Prostate gland (tissue), 2 donors: ENCODE measurements at regions not wholly inside any gene's neighbourhood (a gene's known extent, or its start where the extent isn't known, plus 50 kb on each side); places are given as distances from the start of the nearest gene placed in this dataset.

Source experiments
- DNase-seq: peaks from one replicate; pipeline ENCODE4 v3.0.0-alpha.2; 2019; ENCODE audit warnings: low spot score
- H3K27ac ChIP-seq, 2 donors: fragments of 200-600 bp; sonication (generic); 2 replicates each; pipeline ENCODE4 v1.5.1; 2017 to 2019
- H3K27me3 ChIP-seq: fragments of 200-600 bp; sonication (generic); replicated peaks from 2 replicates; pipeline ENCODE4 v1.5.1; 2019; ENCODE audit not compliant: insufficient read depth
- H3K36me3 ChIP-seq, 2 donors: fragments of 200-600 bp; sonication (generic); 1 replicate in 1 of 2; 2 replicates in 1 of 2; pipeline versions ENCODE4 v1.5.1 to v1.8.1; 2017 to 2019
- H3K4me1 ChIP-seq: fragments of 200-600 bp; sonication (generic); replicated peaks from 2 replicates; pipeline ENCODE4 v1.5.1; 2019
- H3K4me3 ChIP-seq, 2 donors: fragments of 200-600 bp; sonication (generic); 2 replicates each; pipeline ENCODE4 v1.5.1; 2017 to 2019
- H3K9me3 ChIP-seq: fragments of 200-600 bp; sonication (generic); 2 replicates; pipeline ENCODE4 v1.5.1; 2017
- POLR2A ChIP-seq: fragments of 450-650 bp; IDR thresholded peaks from one replicate; pipeline ENCODE4 v1.6.1; 2016; ENCODE audit warnings: antibody characterized with exemption, mild to moderate bottlenecking
- POLR2AphosphoS5 ChIP-seq: sonication (generic); formaldehyde crosslinking; IDR thresholded peaks from one replicate; pipeline ENCODE4 v1.6.1; 2017; ENCODE audit warnings: antibody characterized with exemption
- WGBS: methylation state at CpG from one replicate; pipeline ENCODE4 v1.1.5; 2018; 5-methylcytosine and 5-hydroxymethylcytosine counted together
- intact Hi-C: fragments of 100-400 bp; cut with DNase I; formaldehyde crosslinking; loops from one replicate; pipeline ENCODE4 v1.14.2; 2022
- TF ChIP-seq, protein P1 (sequence below), 4 experiments: fragments of 200-600 bp in 2 of 4; fragments of 450-650 bp in 2 of 4; sonication (generic) in 2 of 4; IDR thresholded peaks; 1 replicate in 3 of 4; 2 replicates in 1 of 4; pipeline ENCODE4 v1.5.1; 2016 to 2019; ENCODE audit warnings: antibody characterized with exemption in 4 of 4, mild to moderate bottlenecking in 2 of 4, moderate library complexity in 2 of 4

DNA sequence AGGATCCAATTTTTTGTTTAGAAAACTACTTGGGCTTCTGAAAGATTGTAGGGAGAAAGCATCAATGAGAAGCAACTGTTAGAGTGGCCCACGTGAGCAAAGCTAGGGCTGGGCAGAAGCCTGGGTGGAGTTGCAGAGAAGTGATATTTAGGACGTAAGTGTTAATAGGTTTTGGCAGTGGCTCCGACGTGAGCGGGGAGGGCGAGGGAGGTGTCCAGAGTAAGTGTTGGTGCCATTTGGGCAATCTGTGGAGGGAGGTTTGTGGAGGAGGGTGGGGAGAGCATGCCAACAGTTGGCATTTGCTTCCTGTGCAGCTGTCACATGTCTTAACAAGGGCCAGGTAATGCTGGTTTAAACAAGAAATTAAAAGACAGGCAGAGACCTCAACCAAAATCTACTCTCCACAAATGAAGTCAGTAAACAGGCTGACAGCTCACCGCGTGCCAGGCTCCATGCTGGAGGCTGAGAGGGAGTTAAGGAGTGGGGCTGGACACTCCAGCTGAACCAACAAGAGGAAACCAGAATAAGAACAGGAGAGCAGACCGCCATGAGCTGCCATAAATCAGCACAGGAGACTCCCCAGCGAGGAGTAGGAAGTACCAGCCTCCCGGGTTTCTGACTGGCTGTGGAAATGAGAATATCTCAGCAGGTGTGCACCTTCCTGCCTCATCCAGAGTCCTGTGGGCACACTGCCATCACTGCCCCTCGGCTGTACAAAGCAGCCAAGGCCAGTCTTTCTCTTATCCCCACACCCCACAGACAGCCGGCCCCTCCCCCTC is 232.6 kb downstream of the ABHD5 start:
- intact Hi-C loops, result no loop called here
- no peaks in the 10 kb centered on the region for H3K36me3 ChIP-seq
- H3K27ac ChIP-seq, result no peak overlapping the region
- H3K27me3 ChIP-seq, result no peaks in the 10 kb centered on the region
- 5% methylated on average over 13 of the region's 13 CpGs for WGBS
- no peak overlapping the region for H3K4me3 ChIP-seq
- no peaks in the 10 kb centered on the region for H3K9me3 ChIP-seq
- DNase-seq, result no peak
- no peaks in the 10 kb centered on the region for H3K4me1 ChIP-seq
- TF ChIP-seq, protein P1, sequence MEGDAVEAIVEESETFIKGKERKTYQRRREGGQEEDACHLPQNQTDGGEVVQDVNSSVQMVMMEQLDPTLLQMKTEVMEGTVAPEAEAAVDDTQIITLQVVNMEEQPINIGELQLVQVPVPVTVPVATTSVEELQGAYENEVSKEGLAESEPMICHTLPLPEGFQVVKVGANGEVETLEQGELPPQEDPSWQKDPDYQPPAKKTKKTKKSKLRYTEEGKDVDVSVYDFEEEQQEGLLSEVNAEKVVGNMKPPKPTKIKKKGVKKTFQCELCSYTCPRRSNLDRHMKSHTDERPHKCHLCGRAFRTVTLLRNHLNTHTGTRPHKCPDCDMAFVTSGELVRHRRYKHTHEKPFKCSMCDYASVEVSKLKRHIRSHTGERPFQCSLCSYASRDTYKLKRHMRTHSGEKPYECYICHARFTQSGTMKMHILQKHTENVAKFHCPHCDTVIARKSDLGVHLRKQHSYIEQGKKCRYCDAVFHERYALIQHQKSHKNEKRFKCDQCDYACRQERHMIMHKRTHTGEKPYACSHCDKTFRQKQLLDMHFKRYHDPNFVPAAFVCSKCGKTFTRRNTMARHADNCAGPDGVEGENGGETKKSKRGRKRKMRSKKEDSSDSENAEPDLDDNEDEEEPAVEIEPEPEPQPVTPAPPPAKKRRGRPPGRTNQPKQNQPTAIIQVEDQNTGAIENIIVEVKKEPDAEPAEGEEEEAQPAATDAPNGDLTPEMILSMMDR (IDR thresholded peaks at IDR 0.05), result no peak
- no peak for TF ChIP-seq POLR2A
- no peak for TF ChIP-seq POLR2AphosphoS5

DNA sequence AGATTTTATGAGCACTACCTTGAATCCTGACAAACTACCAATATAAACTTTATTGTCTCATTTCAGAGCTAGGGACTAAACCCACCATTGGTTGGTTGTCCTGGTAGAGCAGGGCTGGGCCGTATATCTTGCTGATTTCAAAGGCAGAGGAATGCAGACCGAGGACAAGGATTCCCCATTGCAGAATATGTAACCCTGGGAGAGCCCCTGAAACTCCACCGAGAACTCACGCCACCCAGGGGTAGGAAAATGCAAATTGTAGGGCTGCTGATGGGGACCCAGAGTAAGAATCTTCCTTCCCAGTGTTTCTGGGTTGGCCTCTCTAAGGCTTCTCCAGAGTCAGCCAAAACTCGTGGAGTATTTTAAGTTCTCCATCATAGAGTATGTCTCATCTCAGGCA is 235.3 kb downstream of the ABHD5 start:
- H3K4me3 ChIP-seq, result no peak overlapping the region

DNA sequence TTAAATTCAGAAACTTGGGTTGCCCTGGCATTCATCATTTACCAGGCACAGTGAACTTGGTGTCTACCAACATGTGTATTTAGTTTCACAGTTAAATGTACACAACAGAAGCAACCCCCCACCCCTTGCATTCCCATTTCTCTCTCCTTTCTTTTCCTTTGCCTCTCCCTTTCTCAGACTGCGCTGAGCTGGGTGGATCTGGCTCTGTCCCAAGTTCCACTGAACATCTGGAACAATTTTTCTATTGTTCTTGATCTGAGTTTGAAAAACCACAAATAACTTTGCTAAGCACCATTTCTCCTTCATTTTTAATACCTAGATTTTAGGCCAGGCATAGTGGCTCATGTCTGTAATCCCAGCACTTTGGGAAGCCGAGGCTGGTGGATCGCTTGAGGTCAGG is 242.2 kb downstream of the ABHD5 start:
- Histone ChIP-seq H3K27me3 (no peaks in the 10 kb centered on the region), H3K36me3 (no peaks in the 10 kb centered on the region), H3K9me3 (no peaks in the 10 kb centered on the region), H3K27ac (no peak overlapping the region), H3K4me3 (no peak overlapping the region), H3K4me1 (no peaks in the 10 kb centered on the region)
- intact Hi-C loops, result no loop called here
- no peak for DNase-seq
- WGBS, result 65% methylated on average over 3 of the region's 3 CpGs
- no peak for TF ChIP-seq POLR2A
- TF ChIP-seq POLR2AphosphoS5, result no peak
- TF ChIP-seq, protein P1 (IDR thresholded peaks at IDR 0.05), result no peak

More for the DNA sequence above, 235.3 kb downstream of the ABHD5 start:
- no peaks in the 10 kb centered on the region for H3K27me3 ChIP-seq
- intact Hi-C loops, result no loop called here
- WGBS, result 62% methylated on average over 5 of the region's 5 CpGs
- H3K9me3 ChIP-seq, result no peaks in the 10 kb centered on the region
- TF ChIP-seq POLR2AphosphoS5, result no peak
- TF ChIP-seq, protein P1 (IDR thresholded peaks at IDR 0.05), result no peak
- no peaks in the 10 kb centered on the region for H3K36me3 ChIP-seq
- H3K27ac ChIP-seq, result no peak overlapping the region
- H3K4me1 ChIP-seq, result no peaks in the 10 kb centered on the region
- DNase-seq, result no peak

DNA sequence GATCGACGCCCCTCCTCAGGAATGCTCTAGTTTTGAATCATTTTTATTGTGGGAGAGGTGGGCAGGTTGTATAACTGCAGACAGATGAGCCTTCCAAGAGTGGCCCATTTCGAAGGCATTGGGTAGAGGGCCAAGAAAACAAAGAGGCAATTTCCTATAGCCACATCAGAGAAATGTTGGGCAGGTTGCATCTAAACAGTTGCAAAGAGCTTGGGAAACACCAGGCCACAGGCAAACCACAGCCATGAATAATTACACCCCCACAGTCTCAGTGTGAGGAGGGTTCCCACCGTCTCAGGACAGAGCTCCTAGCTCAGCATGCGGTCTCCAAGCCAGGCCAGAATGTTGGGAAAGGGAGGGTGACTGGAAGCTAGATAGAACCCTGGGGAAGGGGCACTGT is 257.3 kb downstream of the ABHD5 start:
- Histone ChIP-seq H3K4me1 (no peaks in the 10 kb centered on the region), H3K27ac (no peak overlapping the region), H3K4me3 (no peak overlapping the region), H3K36me3 (no peaks in the 10 kb centered on the region), H3K9me3 (no peaks in the 10 kb centered on the region), H3K27me3 (peaks cover 17% of the 10 kb centered on the region)
- WGBS, result 50% methylated on average over 5 of the region's 5 CpGs
- intact Hi-C loops, result no loop called here
- no peak for DNase-seq
- TF ChIP-seq POLR2A (no peak), POLR2AphosphoS5 (no peak)
- TF ChIP-seq, protein P1 (IDR thresholded peaks at IDR 0.05), result no peak

DNA sequence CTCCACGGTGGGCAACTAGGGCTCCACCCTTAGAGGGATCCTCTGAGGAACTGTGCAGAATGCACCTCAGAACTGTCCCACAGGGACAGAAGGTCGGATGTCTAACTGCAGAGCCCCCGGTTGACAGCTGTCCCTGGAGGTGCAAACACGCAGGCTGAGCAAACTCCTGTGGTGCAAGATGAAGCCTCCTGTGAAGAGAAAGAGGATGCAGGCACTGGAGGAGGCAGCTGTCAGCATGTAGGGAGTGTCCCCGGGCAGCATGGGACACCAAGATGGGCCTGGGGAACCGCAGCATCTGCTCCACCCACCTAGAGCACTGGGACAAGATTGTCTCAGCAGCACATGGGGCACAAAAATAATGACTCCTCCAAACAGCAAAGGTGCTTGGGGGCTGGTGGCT is 258.9 kb downstream of the ABHD5 start:
- intact Hi-C loops, result no loop called here
- Histone ChIP-seq H3K27me3 (peaks cover 20% of the 10 kb centered on the region), H3K4me1 (no peaks in the 10 kb centered on the region), H3K27ac (no peak overlapping the region), H3K9me3 (no peaks in the 10 kb centered on the region), H3K36me3 (no peaks in the 10 kb centered on the region), H3K4me3 (no peak overlapping the region)
- 84% methylated on average over 6 of the region's 6 CpGs for WGBS
- no peak for DNase-seq
- TF ChIP-seq, protein P1 (IDR thresholded peaks at IDR 0.05), result no peak
- TF ChIP-seq POLR2AphosphoS5 (no peak), POLR2A (no peak)
